K562 (cell line): ENCODE measurements at regions not wholly inside any gene's neighbourhood (a gene's known extent, or its start where the extent isn't known, plus 50 kb on each side); places are given as distances from the start of the nearest gene placed in this dataset.

ENCODE experiments used
- EP400 ChIP-seq: fragments of 450-650 bp; IDR thresholded peaks from 2 replicates; pipeline ENCODE4 v1.6.1; 2017; ENCODE audit warnings: antibody characterized with exemption, mild to moderate bottlenecking, moderate library complexity
- FOSL1 ChIP-seq: fragments of 200-800 bp; sonication (Bioruptor generic); conservative IDR thresholded peaks from 2 replicates; pipeline ENCODE4 v1.6.1; 2016; ENCODE audit warnings: missing genetic modification characterization, missing compliant biosample characterization
- GATAD2B ChIP-seq: fragments of 450-650 bp; IDR thresholded peaks from 2 replicates; pipeline ENCODE4 v1.6.1; 2017; ENCODE audit warnings: mild to moderate bottlenecking, borderline replicate concordance
- HDAC1 ChIP-seq, 2 experiments: fragments of 450-650 bp; IDR thresholded peaks; 2 replicates each; pipeline ENCODE4 v1.6.1; 2016 to 2017; ENCODE audit warnings: inconsistent platforms in 1 of 2, mild to moderate bottlenecking in 1 of 2, moderate library complexity in 1 of 2
- HNRNPH1 ChIP-seq: fragments of 200-400 bp; formaldehyde crosslinking; optimal IDR thresholded peaks from 2 replicates; pipeline ENCODE3; 2017; ENCODE audit warnings: low read depth, mild to moderate bottlenecking, low read length, moderate library complexity
- PCBP2 ChIP-seq: fragments of 200-400 bp; formaldehyde crosslinking; IDR thresholded peaks from 2 replicates; pipeline ENCODE4 v1.6.1; 2018; ENCODE audit warnings: low read length, low read depth, mild to moderate bottlenecking, moderate library complexity; ENCODE audit not compliant: poor library complexity, severe bottlenecking
- SNRNP70 ChIP-seq: fragments of 200-400 bp; formaldehyde crosslinking; optimal IDR thresholded peaks from 2 replicates; pipeline ENCODE3; 2017; ENCODE audit warnings: low read depth, low read length
- TCF7 ChIP-seq: sonication (generic); IDR thresholded peaks from 2 replicates; pipeline ENCODE4 v1.6.1; 2016; ENCODE audit warnings: antibody characterized with exemption, borderline replicate concordance
- THRAP3 ChIP-seq: fragments of 450-650 bp; IDR thresholded peaks from 2 replicates; pipeline ENCODE4 v1.6.1; 2016; ENCODE audit warnings: mild to moderate bottlenecking, inconsistent platforms, borderline replicate concordance
- ZNF140 ChIP-seq: fragments of 250-450 bp; sonication (Bioruptor Pico); IDR thresholded peaks from 2 replicates; pipeline ENCODE4 v1.8.0; 2021; ENCODE audit warnings: moderate library complexity, mild to moderate bottlenecking, inconsistent platforms
- ZNF699 ChIP-seq: fragments of 250-450 bp; sonication (Bioruptor Pico); IDR thresholded peaks from 2 replicates; pipeline ENCODE4 v1.8.0; 2021; ENCODE audit warnings: mild to moderate bottlenecking, moderate library complexity; ENCODE audit not compliant: insufficient replicate concordance
- TF ChIP-seq, protein P1 (sequence below), 3 experiments: IDR thresholded peaks in 2 of 3; conservative IDR thresholded peaks in 1 of 3; 2 replicates each; pipeline ENCODE4 v1.5.1; 2011 to 2012; ENCODE audit warnings: low read length in 3 of 3, mild to moderate bottlenecking in 3 of 3, control low read depth in 2 of 3, improper control_type of control experiment in 1 of 3, inconsistent platforms in 1 of 3, low read depth in 1 of 3, mixed read lengths in 1 of 3, moderate library complexity in 1 of 3; ENCODE audit not compliant: insufficient read depth in 2 of 3
- TF ChIP-seq, protein P2 (sequence below): fragments of 450-650 bp; formaldehyde crosslinking; IDR thresholded peaks from 2 replicates; pipeline ENCODE4 v1.4.0; 2020; ENCODE audit warnings: mild to moderate bottlenecking, moderate library complexity
- TF ChIP-seq, protein P3 (sequence below): fragments of 250-450 bp; sonication (Bioruptor Pico); IDR thresholded peaks from 2 replicates; pipeline ENCODE4 v1.4.0; 2020; ENCODE audit warnings: borderline replicate concordance

DNA sequence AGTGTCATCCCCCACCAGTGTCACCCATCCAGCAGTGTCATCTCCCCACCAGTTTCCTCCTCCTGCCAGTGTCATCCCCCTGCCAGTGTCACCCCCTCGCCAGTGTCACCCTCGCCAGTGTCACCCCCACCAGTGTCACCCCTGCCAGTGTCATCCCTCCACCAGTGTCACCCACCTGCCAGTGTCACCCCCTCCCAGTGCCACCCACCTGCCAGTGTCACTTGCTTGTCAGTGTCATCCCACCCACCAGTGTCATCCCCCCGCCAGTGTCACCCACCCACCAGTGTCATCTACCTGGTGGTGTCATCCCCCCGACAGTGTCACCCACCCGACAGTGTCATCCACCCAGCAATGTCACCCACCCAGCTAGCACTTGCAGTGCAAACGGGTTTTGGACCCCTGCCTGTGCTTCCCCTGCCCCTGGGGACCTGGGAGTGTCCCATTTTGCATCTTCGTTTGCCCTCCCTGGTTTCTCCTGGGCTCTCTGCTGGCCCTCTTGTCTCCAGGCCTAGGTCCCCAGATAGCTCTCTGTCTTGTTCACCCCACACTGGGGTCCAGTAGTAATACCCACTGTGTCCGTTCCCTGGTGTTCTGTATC, 99.8 kb upstream of the PRR20G start:
- TF ChIP-seq, protein P1, sequence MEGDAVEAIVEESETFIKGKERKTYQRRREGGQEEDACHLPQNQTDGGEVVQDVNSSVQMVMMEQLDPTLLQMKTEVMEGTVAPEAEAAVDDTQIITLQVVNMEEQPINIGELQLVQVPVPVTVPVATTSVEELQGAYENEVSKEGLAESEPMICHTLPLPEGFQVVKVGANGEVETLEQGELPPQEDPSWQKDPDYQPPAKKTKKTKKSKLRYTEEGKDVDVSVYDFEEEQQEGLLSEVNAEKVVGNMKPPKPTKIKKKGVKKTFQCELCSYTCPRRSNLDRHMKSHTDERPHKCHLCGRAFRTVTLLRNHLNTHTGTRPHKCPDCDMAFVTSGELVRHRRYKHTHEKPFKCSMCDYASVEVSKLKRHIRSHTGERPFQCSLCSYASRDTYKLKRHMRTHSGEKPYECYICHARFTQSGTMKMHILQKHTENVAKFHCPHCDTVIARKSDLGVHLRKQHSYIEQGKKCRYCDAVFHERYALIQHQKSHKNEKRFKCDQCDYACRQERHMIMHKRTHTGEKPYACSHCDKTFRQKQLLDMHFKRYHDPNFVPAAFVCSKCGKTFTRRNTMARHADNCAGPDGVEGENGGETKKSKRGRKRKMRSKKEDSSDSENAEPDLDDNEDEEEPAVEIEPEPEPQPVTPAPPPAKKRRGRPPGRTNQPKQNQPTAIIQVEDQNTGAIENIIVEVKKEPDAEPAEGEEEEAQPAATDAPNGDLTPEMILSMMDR (IDR thresholded peaks at IDR 0.05 in 2 of 3, conservative IDR thresholded peaks at IDR 0.05 in 1 of 3; ENCODE audit: insufficient read depth in 2 of 3, low read depth in 1 of 3, low read length in 3 of 3), result no peak
- TF ChIP-seq HNRNPH1 (no peak), ZNF140 (CRISPR knock-in tag) (no peak), ZNF699 (CRISPR knock-in tag) (no peak), FOSL1 (tag) (no peak), GATAD2B (no peak), EP400 (no peak), PCBP2 (no peak), HDAC1 (IDR thresholded peaks at IDR 0.05) (no peak), TCF7 (no peak), THRAP3 (no peak), SNRNP70 (no peak)
- TF ChIP-seq, protein P2, sequence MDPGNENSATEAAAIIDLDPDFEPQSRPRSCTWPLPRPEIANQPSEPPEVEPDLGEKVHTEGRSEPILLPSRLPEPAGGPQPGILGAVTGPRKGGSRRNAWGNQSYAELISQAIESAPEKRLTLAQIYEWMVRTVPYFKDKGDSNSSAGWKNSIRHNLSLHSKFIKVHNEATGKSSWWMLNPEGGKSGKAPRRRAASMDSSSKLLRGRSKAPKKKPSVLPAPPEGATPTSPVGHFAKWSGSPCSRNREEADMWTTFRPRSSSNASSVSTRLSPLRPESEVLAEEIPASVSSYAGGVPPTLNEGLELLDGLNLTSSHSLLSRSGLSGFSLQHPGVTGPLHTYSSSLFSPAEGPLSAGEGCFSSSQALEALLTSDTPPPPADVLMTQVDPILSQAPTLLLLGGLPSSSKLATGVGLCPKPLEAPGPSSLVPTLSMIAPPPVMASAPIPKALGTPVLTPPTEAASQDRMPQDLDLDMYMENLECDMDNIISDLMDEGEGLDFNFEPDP (CRISPR knock-in tag), result no peak
- TF ChIP-seq, protein P3, sequence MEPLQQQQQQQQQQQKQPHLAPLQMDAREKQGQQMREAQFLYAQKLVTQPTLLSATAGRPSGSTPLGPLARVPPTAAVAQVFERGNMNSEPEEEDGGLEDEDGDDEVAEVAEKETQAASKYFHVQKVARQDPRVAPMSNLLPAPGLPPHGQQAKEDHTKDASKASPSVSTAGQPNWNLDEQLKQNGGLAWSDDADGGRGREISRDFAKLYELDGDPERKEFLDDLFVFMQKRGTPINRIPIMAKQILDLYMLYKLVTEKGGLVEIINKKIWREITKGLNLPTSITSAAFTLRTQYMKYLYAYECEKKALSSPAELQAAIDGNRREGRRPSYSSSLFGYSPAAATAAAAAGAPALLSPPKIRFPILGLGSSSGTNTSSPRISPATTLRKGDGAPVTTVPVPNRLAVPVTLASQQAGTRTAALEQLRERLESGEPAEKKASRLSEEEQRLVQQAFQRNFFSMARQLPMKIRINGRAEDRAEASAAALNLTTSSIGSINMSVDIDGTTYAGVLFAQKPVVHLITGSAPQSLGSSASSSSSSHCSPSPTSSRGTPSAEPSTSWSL (CRISPR knock-in tag), result no peak
